GM21717 (cell line): ENCODE measurements at regions not wholly inside any gene's neighbourhood (a gene's known extent, or its start where the extent isn't known, plus 50 kb on each side); places are given as distances from the start of the nearest gene placed in this dataset.

Experiments
- ATAC-seq: cut with Tn5 transposase; IDR thresholded peaks from one replicate; pipeline ENCODE4 v1.9.1; 2021; ENCODE audit warnings: mild to moderate bottlenecking, moderate library complexity; ENCODE audit not compliant: unreplicated experiment

DNA sequence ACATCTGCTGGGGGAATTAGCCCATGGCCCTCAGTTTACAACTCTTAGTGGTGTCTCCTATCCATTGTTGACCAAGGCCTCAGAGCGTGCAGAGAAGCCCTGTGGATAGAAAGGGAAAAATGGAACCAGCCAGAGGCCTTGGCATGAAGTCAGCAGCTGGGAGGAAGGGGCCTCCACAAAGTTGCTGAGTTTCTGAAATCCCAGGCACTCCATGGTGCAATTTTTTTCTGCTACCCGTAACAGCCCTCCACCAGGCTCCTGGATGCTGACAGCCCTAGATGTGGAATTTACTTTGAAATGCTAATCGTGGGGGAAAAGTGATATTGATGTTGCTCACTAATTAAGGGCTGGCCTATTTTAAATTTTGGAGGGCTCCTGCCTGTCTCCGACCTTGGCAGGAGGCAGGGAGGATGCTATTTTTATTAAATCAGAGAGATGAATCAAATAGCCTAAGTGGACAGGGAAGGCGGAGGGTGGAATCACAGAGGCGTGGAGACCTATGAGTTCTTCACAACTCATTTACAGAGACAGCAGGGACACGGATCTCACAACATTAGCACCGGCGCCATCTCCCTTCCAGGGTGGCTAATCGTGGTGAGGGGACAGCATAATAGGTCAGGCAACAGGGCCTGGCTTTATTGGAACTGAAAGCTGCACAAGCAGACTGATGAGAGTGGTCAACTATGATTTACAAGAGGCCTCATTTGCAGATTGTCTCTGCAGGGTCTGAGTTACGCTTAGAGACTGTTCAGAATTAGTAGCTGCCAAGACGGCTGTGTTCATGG is 99.8 kb upstream of the WSCD2 start:
- ATAC-seq: no peak

DNA sequence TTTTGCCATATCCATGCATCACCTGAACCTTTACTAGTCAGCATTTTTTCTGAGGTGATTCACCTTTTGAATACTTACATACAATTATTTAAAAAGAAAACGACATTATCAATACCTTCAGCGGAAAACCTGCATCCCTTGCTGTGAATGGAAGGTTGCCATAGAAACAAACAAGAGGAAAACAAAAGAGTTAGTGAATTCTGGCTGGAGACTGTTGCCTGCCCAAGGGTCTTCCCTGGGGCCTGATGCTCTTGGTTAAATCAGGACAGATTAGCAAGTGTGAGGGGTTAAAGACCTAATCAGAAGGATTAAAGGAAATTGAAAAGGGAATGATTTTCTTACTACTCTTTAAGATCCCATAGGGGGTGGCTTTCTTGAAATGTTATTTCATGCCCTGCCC is 96.0 kb upstream of the WSCD2 start:
- ATAC-seq: no peak

GRCh38 chr12:108035372-108035771 is 93.7 kb upstream of the WSCD2 start:
- no peak for ATAC-seq

GRCh38 chr12:108037960-108038359 is 91.1 kb upstream of the WSCD2 start:
- ATAC-seq: no peak

DNA sequence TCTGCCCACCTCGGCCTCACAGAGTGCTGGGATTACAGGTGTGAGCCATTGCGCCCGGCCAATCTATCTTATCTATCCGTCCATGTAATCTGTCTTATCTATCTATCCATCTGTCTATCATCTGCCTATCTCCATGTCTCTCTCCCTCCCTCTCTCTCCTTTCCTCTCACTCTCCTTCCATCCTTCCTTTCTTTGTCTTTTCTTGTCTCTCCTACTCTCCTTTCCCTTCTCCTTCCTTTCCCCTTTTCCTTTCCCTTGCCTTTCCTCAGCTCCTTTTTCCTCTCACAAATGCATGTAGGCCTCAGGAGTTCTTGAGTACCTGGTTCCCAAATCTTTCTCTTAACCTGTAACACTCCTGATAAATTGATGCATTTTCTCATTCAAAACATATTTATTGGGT is 89.3 kb upstream of the WSCD2 start:
- ATAC-seq: no peak

DNA sequence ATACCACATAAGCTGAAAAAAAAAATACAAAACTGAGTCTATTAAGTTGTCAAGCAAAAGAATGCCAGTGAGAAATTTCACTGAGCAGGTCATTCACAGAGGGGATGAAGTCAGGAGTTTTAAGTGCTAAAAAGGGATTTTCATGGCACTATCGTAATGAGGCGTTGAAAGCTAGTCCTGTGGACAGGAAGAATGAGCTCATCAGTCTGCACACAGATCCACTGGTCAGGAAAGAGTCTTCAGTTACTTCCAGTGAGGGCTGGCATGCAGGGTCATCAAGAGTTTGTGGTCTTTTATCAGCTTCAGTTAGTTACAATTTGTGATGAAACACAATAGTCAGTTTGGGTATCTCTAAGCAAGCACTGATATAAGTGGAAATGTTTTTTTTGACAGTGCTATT is 88.1 kb upstream of the WSCD2 start:
- no peak for ATAC-seq

DNA sequence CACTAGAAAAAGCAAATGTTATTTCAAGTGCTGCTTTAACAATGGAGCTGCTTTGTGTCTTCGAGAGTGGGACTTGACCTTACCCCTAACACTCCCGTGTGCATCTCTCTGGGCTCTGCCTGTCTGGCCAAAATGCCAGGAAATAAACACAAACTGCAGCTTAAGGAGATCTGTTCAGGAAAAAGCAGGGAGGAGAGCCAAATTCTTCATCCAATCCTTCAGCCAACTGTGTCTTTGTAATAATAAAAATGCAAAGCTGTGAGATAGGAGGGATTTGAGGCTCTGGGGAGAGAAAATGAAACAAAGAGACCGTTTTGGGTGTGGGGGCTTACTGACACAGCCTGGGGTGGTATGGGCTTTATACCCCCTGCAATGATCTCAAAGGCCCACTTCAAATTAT is 85.8 kb upstream of the WSCD2 start:
- no peak for ATAC-seq

DNA sequence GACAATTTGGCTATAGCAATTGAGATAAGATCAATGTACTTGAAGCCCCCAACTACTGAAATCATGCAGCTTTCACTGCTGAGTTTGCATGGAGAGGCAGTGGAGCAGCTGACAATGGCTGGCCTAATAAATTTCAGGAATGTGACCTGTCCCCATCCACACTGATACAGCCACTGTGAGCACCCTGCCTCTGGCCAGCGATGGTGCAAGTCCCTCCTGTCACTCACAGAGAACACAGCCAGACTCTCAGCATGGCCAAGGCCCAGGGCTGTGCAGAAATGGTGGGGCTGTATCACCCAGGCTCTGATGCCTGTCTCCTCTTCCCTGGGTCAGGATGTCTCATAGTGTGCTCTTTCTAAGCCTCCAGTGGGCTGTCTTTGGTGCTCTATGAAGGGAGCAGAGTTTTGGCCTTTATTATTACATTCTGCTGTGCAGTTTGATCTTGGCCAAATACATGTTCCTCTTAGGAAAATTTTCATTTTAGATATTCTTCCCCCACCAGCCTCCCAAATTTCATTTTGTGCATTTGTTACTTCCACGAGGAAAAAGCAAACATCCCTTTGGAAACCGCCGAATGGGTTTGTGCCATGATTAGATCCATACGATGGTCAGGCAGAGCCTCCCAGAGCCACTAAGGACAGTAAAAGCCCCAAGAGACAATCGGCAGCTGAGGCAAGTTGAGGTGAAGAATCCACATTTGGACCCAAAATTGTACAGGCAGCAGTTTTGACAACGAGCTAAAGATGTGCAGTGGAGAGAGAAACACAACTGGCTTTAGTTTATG is 85.1 kb upstream of the WSCD2 start:
- ATAC-seq: no peak

DNA sequence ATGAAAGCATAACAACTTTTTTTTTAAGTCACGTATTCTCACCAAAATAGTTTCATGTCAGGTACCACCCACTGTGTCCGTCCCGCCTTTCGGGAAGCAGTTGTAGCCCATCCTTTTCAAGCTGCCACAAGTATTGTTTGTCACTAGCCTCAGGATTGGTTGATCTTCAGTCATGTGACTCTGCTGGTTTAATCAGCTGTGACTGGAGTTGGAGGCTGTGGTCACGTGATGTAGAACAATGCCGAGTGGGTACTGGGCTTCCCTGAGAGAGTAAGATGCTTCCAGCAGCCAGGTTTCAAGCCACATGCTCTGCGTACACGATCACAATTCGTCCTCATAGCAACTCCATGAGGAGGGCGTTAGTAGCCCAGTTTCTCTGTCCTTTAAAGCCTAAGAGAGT is 83.0 kb upstream of the WSCD2 start:
- ATAC-seq: no peak

DNA sequence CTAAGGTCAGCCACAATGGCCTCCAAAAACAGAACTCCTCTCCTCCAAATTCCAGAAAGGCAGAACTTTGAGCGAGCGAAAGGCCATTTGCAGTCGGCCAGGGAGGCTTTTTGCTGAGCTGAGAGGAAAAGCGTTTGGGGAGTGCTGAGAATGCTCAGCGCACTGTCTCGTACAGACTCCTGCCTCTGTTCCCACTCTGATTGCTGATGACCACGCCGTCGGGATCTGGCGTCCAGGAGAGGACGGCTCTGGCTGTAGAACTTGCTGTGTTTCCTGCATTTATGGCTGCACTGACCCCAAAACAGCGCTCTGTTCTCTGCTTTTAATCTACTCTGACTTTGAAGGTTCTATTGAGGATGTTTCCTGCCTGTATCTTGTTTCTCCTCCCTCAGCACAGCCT is 82.4 kb upstream of the WSCD2 start:
- ATAC-seq: no peak

DNA sequence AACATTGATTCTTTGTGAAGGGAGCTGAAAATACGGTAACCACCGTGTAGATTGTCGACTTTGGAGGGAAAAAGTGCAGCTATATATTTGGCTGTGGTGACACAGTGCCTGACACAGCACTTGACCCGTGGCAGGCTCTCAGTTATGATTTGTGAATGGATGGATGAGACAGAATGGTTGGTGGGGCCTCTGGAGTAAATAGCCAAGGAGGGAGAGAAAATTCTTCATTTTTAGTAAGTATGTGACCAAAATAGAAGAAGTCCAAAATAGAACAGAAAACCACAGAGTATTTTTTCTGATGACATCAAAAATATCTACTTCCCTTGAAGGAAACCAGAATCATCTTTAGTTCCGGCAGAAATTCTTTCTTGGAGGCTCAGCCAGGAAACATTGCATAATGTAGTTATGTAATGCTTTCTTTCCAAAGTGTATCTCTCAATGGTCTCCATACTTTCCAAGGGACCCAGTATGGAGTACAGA is 82.0 kb upstream of the WSCD2 start:
- ATAC-seq: no peak

DNA sequence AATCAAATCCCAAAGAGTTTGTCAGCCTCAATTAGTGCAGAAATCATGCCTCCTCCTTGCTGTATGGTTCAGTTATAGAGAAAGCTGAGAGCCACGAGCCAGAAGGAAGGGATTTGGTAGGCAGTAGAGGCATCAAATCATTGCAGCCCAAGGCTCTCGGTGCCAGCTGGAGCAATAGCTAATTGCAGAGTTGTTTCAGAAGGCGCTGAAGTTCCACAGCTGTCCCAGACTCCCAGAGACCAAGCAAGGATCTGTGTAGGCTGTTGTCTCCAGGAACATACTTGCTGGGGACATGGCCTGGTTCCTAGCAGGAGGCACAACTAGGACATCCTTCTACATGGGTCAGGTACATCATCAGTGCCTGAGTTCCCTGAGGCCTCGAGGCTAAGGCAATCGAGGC is 80.4 kb upstream of the WSCD2 start:
- no peak for ATAC-seq

DNA sequence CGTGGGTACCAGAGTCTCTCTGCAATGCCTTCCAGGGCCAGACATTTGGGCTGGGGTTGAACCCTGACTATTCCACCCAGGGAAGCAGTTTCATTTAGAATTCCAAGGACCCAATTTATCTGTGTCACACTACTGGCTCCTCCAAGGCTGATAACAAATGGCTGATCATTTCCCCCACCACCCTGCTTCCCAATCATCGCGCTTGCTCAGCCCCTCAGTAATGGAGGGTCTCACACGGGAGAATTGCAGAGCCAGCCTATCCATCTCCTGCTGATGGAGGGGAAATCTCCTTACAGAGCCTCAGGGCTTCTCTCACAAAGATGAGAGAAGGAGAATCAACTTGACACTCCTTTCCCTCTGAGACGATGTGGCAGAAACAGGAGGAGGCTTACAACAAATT is 78.4 kb upstream of the WSCD2 start:
- no peak for ATAC-seq

- ATAC-seq: no peak
Observed at GRCh38 chr12:108052260-108052659, 76.8 kb upstream of the WSCD2 start.

DNA sequence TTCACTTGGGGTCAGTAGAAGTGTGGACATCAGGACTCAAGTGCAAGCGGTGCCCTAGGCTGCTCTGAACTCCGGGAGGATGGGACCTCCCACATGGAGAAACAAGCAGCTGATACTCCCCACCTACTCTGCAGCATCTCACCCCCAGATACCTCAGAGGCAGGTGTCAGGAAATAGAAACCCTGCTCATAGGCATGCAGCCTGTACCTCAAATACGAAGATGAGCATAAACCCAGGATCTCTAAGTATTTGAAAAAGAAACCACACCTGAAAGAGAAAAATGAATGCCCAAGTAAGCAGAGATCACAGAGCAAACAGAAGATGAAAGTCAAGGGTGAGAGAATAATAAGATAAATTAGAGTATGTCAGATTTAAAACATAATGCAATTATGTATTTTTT is 75.6 kb upstream of the WSCD2 start:
- no peak for ATAC-seq

DNA sequence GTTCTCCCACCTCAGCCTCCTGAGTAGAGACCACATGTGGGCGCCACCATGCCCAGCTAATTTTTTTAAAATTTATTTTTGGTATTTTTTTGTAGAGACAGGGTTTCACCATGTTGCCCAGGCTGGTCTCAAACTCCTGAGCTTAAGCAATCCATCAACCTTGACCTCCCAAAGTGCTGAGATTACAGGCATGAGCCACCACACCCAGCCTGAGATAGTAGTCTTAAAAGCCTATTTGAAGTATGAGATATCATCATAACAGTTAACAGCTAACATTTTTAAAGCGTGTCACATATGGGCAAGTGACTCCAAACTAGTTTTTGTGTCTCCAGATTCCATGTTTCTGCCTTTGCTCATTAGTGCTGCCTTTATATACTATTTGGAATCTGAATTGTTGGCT is 74.6 kb upstream of the WSCD2 start:
- no peak for ATAC-seq

GRCh38 chr12:108055141-108055540 is 73.9 kb upstream of the WSCD2 start:
- no peak for ATAC-seq

DNA sequence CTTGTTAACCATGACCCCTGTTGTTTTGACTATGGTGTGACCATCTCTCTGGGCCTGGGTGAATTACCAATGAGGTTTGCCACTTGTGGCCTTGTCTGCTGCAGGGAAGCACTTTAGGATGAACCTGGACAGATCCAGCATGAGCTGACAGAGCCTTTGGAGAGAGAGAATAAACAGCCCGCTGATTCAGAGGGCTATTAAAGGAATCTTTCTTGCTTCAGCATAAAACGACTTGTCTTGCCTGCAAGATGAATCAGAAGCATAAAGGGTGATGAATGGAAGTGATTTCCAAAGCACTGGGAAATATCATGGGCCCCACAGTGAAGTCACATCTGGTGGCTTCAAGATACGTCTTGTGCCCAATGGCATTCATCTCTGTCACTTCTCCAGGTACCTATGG is 69.0 kb upstream of the WSCD2 start:
- ATAC-seq: no peak

- ATAC-seq: no peak
Observed at GRCh38 chr12:108060903-108061302, 68.2 kb upstream of the WSCD2 start.

- no peak for ATAC-seq
Observed at GRCh38 chr12:108063192-108063591, 65.9 kb upstream of the WSCD2 start.

DNA sequence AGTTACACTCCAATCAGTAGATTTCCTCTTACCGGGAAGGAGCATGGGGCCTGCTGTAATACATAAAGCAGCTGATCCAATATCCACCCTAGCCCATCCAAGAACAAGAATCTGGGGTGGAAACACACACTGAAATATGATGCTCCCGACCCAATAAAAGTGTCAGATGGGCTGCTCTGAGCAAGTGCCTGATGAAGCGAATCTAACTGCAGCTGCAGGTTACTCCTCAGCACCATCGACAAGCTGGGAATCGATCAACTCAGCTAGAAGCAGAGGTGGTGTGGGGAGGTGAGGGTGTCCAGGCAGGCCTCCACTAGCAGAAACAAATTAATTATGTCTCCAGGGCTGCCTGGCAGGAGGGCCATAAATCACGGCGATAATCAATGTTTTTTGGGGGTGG is 64.0 kb upstream of the WSCD2 start:
- ATAC-seq: no peak
